GM12875 (cell line): ENCODE measurements at regions not wholly inside any gene's neighbourhood (a gene's known extent, or its start where the extent isn't known, plus 50 kb on each side); places are given as distances from the start of the nearest gene placed in this dataset.

ENCODE experiments used
- H3K4me3 ChIP-seq: one replicate; pipeline ENCODE4 v1.5.1; 2011; ENCODE audit warnings: low read depth, low read length, control low read depth
- CTCF ChIP-seq: IDR thresholded peaks from 2 replicates; pipeline ENCODE4 v1.5.1; 2011; ENCODE audit warnings: low read depth, mild to moderate bottlenecking, control low read depth, inconsistent platforms, low read length, moderate library complexity, borderline replicate concordance; ENCODE audit not compliant: insufficient read depth

GRCh38 chr5:5665225-5666075 is 243.0 kb downstream of the ICE1 start:
- no peak overlapping the region for H3K4me3 ChIP-seq
- no peak for TF ChIP-seq CTCF

- H3K4me3 ChIP-seq: no peak overlapping the region
- no peak for TF ChIP-seq CTCF
Measured at GRCh38 chr5:5658889-5659465, 236.5 kb downstream of the ICE1 start.

- no peak overlapping the region for H3K4me3 ChIP-seq
- TF ChIP-seq CTCF: no peak
Measured at GRCh38 chr5:5658226-5658625, 235.7 kb downstream of the ICE1 start.

- H3K4me3 ChIP-seq: no peak overlapping the region
- TF ChIP-seq CTCF: no peak
Measured at GRCh38 chr5:5652181-5652580, 229.7 kb downstream of the ICE1 start.

GRCh38 chr5:5650949-5651348 is 228.5 kb downstream of the ICE1 start:
- no peak for TF ChIP-seq CTCF

GRCh38 chr5:5650242-5650641 is 227.8 kb downstream of the ICE1 start:
- no peak for TF ChIP-seq CTCF
- no peak overlapping the region for H3K4me3 ChIP-seq

More at GRCh38 chr5:5650949-5651348, 228.5 kb downstream of the ICE1 start:
- H3K4me3 ChIP-seq: no peak overlapping the region

GRCh38 chr5:5649641-5650040 is 227.2 kb downstream of the ICE1 start:
- no peak overlapping the region for H3K4me3 ChIP-seq
- TF ChIP-seq CTCF: no peak
